OCI-LY7 (cell line): ENCODE measurements at regions not wholly inside any gene's neighbourhood (a gene's known extent, or its start where the extent isn't known, plus 50 kb on each side); places are given as distances from the start of the nearest gene placed in this dataset.

Experiments used
- EZH2phosphoT487 ChIP-seq: fragments of 200-600 bp; sonication (generic); IDR thresholded peaks from 2 replicates; pipeline ENCODE4 v1.6.1; 2018; ENCODE audit warnings: low read depth, borderline replicate concordance, mild to moderate bottlenecking, mixed run types, antibody characterized with exemption, low read length, moderate library complexity, mixed read lengths
- TF ChIP-seq, protein P1 (sequence below): fragments of 200-600 bp; sonication (generic); conservative IDR thresholded peaks from 2 replicates; pipeline ENCODE4 v1.5.1; 2014; ENCODE audit warnings: mild to moderate bottlenecking, antibody characterized with exemption, low read length, moderate library complexity, mixed read lengths

DNA sequence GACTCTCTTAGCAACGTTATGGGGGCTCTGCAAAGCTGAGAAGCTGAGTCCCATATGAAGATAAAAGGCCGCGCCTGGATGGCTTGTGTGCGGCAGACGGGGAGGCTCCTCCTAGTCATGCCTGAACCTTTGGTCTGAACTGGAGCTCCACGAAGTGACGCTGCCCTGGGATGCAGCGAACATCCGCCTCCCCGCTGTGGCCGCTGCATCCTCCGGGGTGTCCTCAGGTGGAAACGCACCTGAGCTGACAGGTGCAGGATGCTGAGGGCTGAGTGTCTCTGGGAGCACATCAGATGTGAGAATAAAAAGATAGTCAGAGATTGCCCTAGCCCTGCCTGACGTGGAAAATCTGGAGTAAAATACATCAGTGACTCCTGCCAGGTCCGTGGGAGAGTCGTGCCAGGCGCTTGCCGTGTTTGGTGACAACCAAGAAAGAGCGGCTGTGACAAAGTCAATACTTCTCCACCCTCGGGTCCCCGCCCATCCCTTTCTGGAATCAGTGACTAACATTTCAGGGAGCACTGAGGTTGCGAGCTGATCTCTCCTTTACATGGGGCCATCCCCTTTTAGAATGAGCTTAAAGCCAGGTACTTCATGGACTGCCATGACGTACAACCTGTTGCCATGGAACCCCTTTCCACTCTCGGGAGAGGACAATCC, 162.8 kb upstream of the AFDN start:
- TF ChIP-seq, protein P1, sequence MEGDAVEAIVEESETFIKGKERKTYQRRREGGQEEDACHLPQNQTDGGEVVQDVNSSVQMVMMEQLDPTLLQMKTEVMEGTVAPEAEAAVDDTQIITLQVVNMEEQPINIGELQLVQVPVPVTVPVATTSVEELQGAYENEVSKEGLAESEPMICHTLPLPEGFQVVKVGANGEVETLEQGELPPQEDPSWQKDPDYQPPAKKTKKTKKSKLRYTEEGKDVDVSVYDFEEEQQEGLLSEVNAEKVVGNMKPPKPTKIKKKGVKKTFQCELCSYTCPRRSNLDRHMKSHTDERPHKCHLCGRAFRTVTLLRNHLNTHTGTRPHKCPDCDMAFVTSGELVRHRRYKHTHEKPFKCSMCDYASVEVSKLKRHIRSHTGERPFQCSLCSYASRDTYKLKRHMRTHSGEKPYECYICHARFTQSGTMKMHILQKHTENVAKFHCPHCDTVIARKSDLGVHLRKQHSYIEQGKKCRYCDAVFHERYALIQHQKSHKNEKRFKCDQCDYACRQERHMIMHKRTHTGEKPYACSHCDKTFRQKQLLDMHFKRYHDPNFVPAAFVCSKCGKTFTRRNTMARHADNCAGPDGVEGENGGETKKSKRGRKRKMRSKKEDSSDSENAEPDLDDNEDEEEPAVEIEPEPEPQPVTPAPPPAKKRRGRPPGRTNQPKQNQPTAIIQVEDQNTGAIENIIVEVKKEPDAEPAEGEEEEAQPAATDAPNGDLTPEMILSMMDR = no peak
- no peak for TF ChIP-seq EZH2phosphoT487
